ENCODE measurements at regions not wholly inside any gene's neighbourhood (a gene's known extent, or its start where the extent isn't known, plus 50 kb on each side); places are given as distances from the start of the nearest gene placed in this dataset.
"Not testable (repeated sequence)": the region's sequence is repeated elsewhere in the genome, so short reads cannot be mapped to it uniquely, and the experiment has no call there.

GRCh38 chr7:112995059-112995824, 91.4 kb downstream of the GPR85 start:
- Histone ChIP-seq H3K9me3 (ENCODE audit: low read length) (no peaks in the 10 kb centered on the region), H3K4me3 (ENCODE audit: low read length) (no peak overlapping the region), H3K27me3 (ENCODE audit: insufficient read depth, low read length) (peaks cover 2% of the 10 kb centered on the region), H3K4me1 (ENCODE audit: insufficient read depth, low read length) (no peaks in the 10 kb centered on the region), H3K36me3 (ENCODE audit: insufficient read depth, low read length) (no peaks in the 10 kb centered on the region), H2AFZ (ENCODE audit: low read depth, low read length) (no peak overlapping the region)

- Histone ChIP-seq H3K4me3 (ENCODE audit: low read length) (no peak overlapping the region), H3K4me1 (ENCODE audit: insufficient read depth, low read length) (no peaks in the 10 kb centered on the region), H3K27me3 (ENCODE audit: insufficient read depth, low read length) (peaks cover 2% of the 10 kb centered on the region), H2AFZ (ENCODE audit: low read depth, low read length) (no peak overlapping the region), H3K9me3 (ENCODE audit: low read length) (no peaks in the 10 kb centered on the region), H3K36me3 (ENCODE audit: insufficient read depth, low read length) (no peaks in the 10 kb centered on the region)
Observed at GRCh38 chr7:112994656-112995055, 92.0 kb downstream of the GPR85 start.

- Histone ChIP-seq H2AFZ (ENCODE audit: low read depth, low read length) (no peak overlapping the region), H3K9me3 (ENCODE audit: low read length) (no peaks in the 10 kb centered on the region), H3K36me3 (ENCODE audit: insufficient read depth, low read length) (no peaks in the 10 kb centered on the region), H3K4me1 (ENCODE audit: insufficient read depth, low read length) (no peaks in the 10 kb centered on the region), H3K27me3 (ENCODE audit: insufficient read depth, low read length) (peaks cover 2% of the 10 kb centered on the region), H3K4me3 (ENCODE audit: low read length) (no peak overlapping the region)
Observed at GRCh38 chr7:112990624-112991023, 96.0 kb downstream of the GPR85 start.

GRCh38 chr7:112989531-112989930, 97.1 kb downstream of the GPR85 start:
- H2AFZ ChIP-seq (ENCODE audit: low read depth, low read length), result no peak overlapping the region
- no peaks in the 10 kb centered on the region for H3K36me3 ChIP-seq (ENCODE audit: insufficient read depth, low read length)
- no peaks in the 10 kb centered on the region for H3K27me3 ChIP-seq (ENCODE audit: insufficient read depth, low read length)
- no peak overlapping the region for H3K4me3 ChIP-seq (ENCODE audit: low read length)
- H3K4me1 ChIP-seq (ENCODE audit: insufficient read depth, low read length), result no peaks in the 10 kb centered on the region
- no peaks in the 10 kb centered on the region for H3K9me3 ChIP-seq (ENCODE audit: low read length)

GRCh38 chr7:112987171-112987570, 99.5 kb downstream of the GPR85 start:
- Histone ChIP-seq H2AFZ (ENCODE audit: low read depth, low read length) (no peak overlapping the region), H3K9me3 (ENCODE audit: low read length) (no peaks in the 10 kb centered on the region), H3K4me3 (ENCODE audit: low read length) (no peak overlapping the region), H3K4me1 (ENCODE audit: insufficient read depth, low read length) (no peaks in the 10 kb centered on the region), H3K36me3 (ENCODE audit: insufficient read depth, low read length) (no peaks in the 10 kb centered on the region), H3K27me3 (ENCODE audit: insufficient read depth, low read length) (no peaks in the 10 kb centered on the region)

GRCh38 chr7:112986256-112987031, 100.2 kb downstream of the GPR85 start:
- H3K36me3 ChIP-seq (ENCODE audit: insufficient read depth, low read length), result no peaks in the 10 kb centered on the region
- H3K4me3 ChIP-seq (ENCODE audit: low read length), result no peak overlapping the region

GRCh38 chr7:112985377-112985987, 101.1 kb downstream of the GPR85 start:
- Histone ChIP-seq H3K9me3 (ENCODE audit: low read length) (no peaks in the 10 kb centered on the region), H3K36me3 (ENCODE audit: insufficient read depth, low read length) (no peaks in the 10 kb centered on the region), H3K4me1 (ENCODE audit: insufficient read depth, low read length) (no peaks in the 10 kb centered on the region), H2AFZ (ENCODE audit: low read depth, low read length) (no peak overlapping the region), H3K27me3 (ENCODE audit: insufficient read depth, low read length) (no peaks in the 10 kb centered on the region), H3K4me3 (ENCODE audit: low read length) (no peak overlapping the region)

More at GRCh38 chr7:112986256-112987031, 100.2 kb downstream of the GPR85 start:
- no peaks in the 10 kb centered on the region for H3K4me1 ChIP-seq (ENCODE audit: insufficient read depth, low read length)
- no peaks in the 10 kb centered on the region for H3K9me3 ChIP-seq (ENCODE audit: low read length)
- no peak overlapping the region for H2AFZ ChIP-seq (ENCODE audit: low read depth, low read length)
- H3K27me3 ChIP-seq (ENCODE audit: insufficient read depth, low read length), result no peaks in the 10 kb centered on the region

- Histone ChIP-seq H2AFZ (ENCODE audit: low read depth, low read length) (no peak overlapping the region), H3K27me3 (ENCODE audit: insufficient read depth, low read length) (no peaks in the 10 kb centered on the region), H3K9me3 (ENCODE audit: low read length) (no peaks in the 10 kb centered on the region), H3K4me1 (ENCODE audit: insufficient read depth, low read length) (no peaks in the 10 kb centered on the region), H3K36me3 (ENCODE audit: insufficient read depth, low read length) (no peaks in the 10 kb centered on the region), H3K4me3 (ENCODE audit: low read length) (no peak overlapping the region)
Observed at GRCh38 chr7:112982441-112983063, 104.1 kb downstream of the GPR85 start.

- Histone ChIP-seq H3K9me3 (ENCODE audit: low read length) (no peaks in the 10 kb centered on the region), H3K4me3 (ENCODE audit: low read length) (no peak overlapping the region), H2AFZ (ENCODE audit: low read depth, low read length) (no peak overlapping the region), H3K36me3 (ENCODE audit: insufficient read depth, low read length) (no peaks in the 10 kb centered on the region), H3K4me1 (ENCODE audit: insufficient read depth, low read length) (no peaks in the 10 kb centered on the region), H3K27me3 (ENCODE audit: insufficient read depth, low read length) (no peaks in the 10 kb centered on the region)
Observed at GRCh38 chr7:112981966-112982365, 104.7 kb downstream of the GPR85 start.

GRCh38 chr7:112979055-112979454, 107.6 kb downstream of the GPR85 start:
- H3K36me3 ChIP-seq (ENCODE audit: insufficient read depth, low read length); H3K4me3 ChIP-seq (ENCODE audit: low read length); H3K27me3 ChIP-seq (ENCODE audit: insufficient read depth, low read length); H2AFZ ChIP-seq (ENCODE audit: low read depth, low read length); H3K4me1 ChIP-seq (ENCODE audit: insufficient read depth, low read length); H3K9me3 ChIP-seq (ENCODE audit: low read length): not testable (repeated sequence)

GRCh38 chr7:112977244-112977955, 109.2 kb downstream of the GPR85 start:
- not testable (repeated sequence) for H3K4me1 ChIP-seq (ENCODE audit: insufficient read depth, low read length); H3K9me3 ChIP-seq (ENCODE audit: low read length); H3K4me3 ChIP-seq (ENCODE audit: low read length); H3K36me3 ChIP-seq (ENCODE audit: insufficient read depth, low read length); H2AFZ ChIP-seq (ENCODE audit: low read depth, low read length); H3K27me3 ChIP-seq (ENCODE audit: insufficient read depth, low read length)

GRCh38 chr7:112970771-112971170, 115.9 kb downstream of the GPR85 start:
- Histone ChIP-seq H3K4me3 (ENCODE audit: low read length) (no peak overlapping the region), H3K27me3 (ENCODE audit: insufficient read depth, low read length) (no peaks in the 10 kb centered on the region), H3K9me3 (ENCODE audit: low read length) (no peaks in the 10 kb centered on the region), H3K36me3 (ENCODE audit: insufficient read depth, low read length) (no peaks in the 10 kb centered on the region), H3K4me1 (ENCODE audit: insufficient read depth, low read length) (no peaks in the 10 kb centered on the region), H2AFZ (ENCODE audit: low read depth, low read length) (no peak overlapping the region)
